ENCODE measurements at regions not wholly inside any gene's neighbourhood (a gene's known extent, or its start where the extent isn't known, plus 50 kb on each side); places are given as distances from the start of the nearest gene placed in this dataset.

- no peak for DNase-seq
Measured at GRCh38 chr5:118687661-118688621, 300.4 kb downstream of the DTWD2 start.

GRCh38 chr5:118687100-118687499 lies 301.2 kb downstream of the DTWD2 start:
- no peak for DNase-seq

GRCh38 chr5:118681655-118682054 lies 306.7 kb downstream of the DTWD2 start:
- no peak for DNase-seq

GRCh38 chr5:118679264-118679940 lies 308.9 kb downstream of the DTWD2 start:
- DNase-seq, result no peak

- no peak for DNase-seq
Measured at GRCh38 chr5:118678746-118679145, 309.6 kb downstream of the DTWD2 start.

- DNase-seq, result no peak
Measured at GRCh38 chr5:118675247-118675646, 313.1 kb downstream of the DTWD2 start.

GRCh38 chr5:118657576-118657975 lies 330.8 kb downstream of the DTWD2 start:
- no peak for DNase-seq

- no peak for DNase-seq
Measured at GRCh38 chr5:118653872-118654271, 334.5 kb downstream of the DTWD2 start.

- DNase-seq, result no peak
Measured at GRCh38 chr5:118653183-118653582, 335.2 kb downstream of the DTWD2 start.

GRCh38 chr5:118651002-118651401 lies 337.3 kb downstream of the DTWD2 start:
- no peak for DNase-seq

GRCh38 chr5:118647587-118647986 lies 340.8 kb downstream of the DTWD2 start:
- DNase-seq, result no peak

GRCh38 chr5:118646917-118647316 lies 341.4 kb downstream of the DTWD2 start:
- DNase-seq, result no peak

- no peak for DNase-seq
Measured at GRCh38 chr5:118637947-118638670, 350.2 kb downstream of the DTWD2 start.

- DNase-seq, result no peak
Measured at GRCh38 chr5:118628660-118629354, 359.5 kb downstream of the DTWD2 start.

- no peak for DNase-seq
Measured at GRCh38 chr5:118620233-118620632, 368.1 kb downstream of the DTWD2 start.

- no peak for DNase-seq
Measured at GRCh38 chr5:118619823-118620222, 368.5 kb downstream of the DTWD2 start.

GRCh38 chr5:118616281-118616680 lies 372.1 kb downstream of the DTWD2 start:
- DNase-seq, result no peak

GRCh38 chr5:118614731-118615456 lies 373.5 kb downstream of the DTWD2 start:
- no peak for DNase-seq

- no peak for DNase-seq
Measured at GRCh38 chr5:118611332-118611945, 376.9 kb downstream of the DTWD2 start.

- no peak for DNase-seq
Measured at GRCh38 chr5:118606940-118607339, 381.4 kb downstream of the DTWD2 start.

GRCh38 chr5:118605761-118606160 lies 382.6 kb downstream of the DTWD2 start:
- DNase-seq, result no peak

- DNase-seq, result no peak
Measured at GRCh38 chr5:118604106-118604505, 384.2 kb downstream of the DTWD2 start.

All from CD4-positive, alpha-beta T cell treated with Interleukin-21 for 1 hour (primary cell).